ENCODE measurements at regions not wholly inside any gene's neighbourhood (a gene's known extent, or its start where the extent isn't known, plus 50 kb on each side); places are given as distances from the start of the nearest gene placed in this dataset.

- TF ChIP-seq GABPA (tag; conservative IDR thresholded peaks at IDR 0.05; ENCODE audit: low read depth) (no peak), RFX5 (IDR thresholded peaks at IDR 0.05; ENCODE audit: low read depth, low read length) (no peak), POLR2B (IDR thresholded peaks at IDR 0.05; ENCODE audit: low read depth, partially characterized antibody) (no peak), KAT7 (CRISPR knock-in tag; IDR thresholded peaks at IDR 0.05; ENCODE audit: borderline replicate concordance) (no peak)
These were observed 120.2 kb downstream of the AKAP11 start for GRCh38 chr13:42392180-42392579.

All from K562 (cell line).